HL-60 (cell line): ENCODE measurements at regions not wholly inside any gene's neighbourhood (a gene's known extent, or its start where the extent isn't known, plus 50 kb on each side); places are given as distances from the start of the nearest gene placed in this dataset.

Experiments used
- CTCF ChIP-seq: IDR thresholded peaks from one replicate; pipeline ENCODE4 v1.5.1; 2011; ENCODE audit warnings: low read length, control low read depth, inconsistent platforms; ENCODE audit not compliant: insufficient read depth
- REST ChIP-seq: IDR thresholded peaks from 2 replicates; pipeline ENCODE4 v1.6.1; 2012; ENCODE audit warnings: low read depth; ENCODE audit not compliant: insufficient replicate concordance
- SPI1 ChIP-seq: IDR thresholded peaks from 2 replicates; pipeline ENCODE4 v1.6.1; 2012; ENCODE audit warnings: low read depth, mild to moderate bottlenecking, borderline replicate concordance

- TF ChIP-seq CTCF, result no peak
- TF ChIP-seq REST, result no peak
- no peak for TF ChIP-seq SPI1
Measured at GRCh38 chr19:30314805-30315155, 57.4 kb upstream of the ZNF536 start.
